Tibial nerve (tissue), 4 donors: ENCODE measurements at regions not wholly inside any gene's neighbourhood (a gene's known extent, or its start where the extent isn't known, plus 50 kb on each side); places are given as distances from the start of the nearest gene placed in this dataset.

Experiments
- DNase-seq, 2 donors: peaks; one replicate each; pipeline ENCODE4 v3.0.0-alpha.2; 2019; ENCODE audit warnings: low spot score in 2 of 2
- H3K27ac ChIP-seq, 4 donors: fragments of 200-600 bp; sonication (generic) in 3 of 4; one replicate each; pipeline ENCODE4 v1.5.1; 2017 to 2019; ENCODE audit warnings: mild to moderate bottlenecking in 1 of 4
- H3K27me3 ChIP-seq, 2 donors: fragments of 200-600 bp; sonication (generic) in 1 of 2; one replicate each; pipeline versions ENCODE4 v1.5.1 to v1.6.0; 2017 to 2019
- H3K36me3 ChIP-seq, 3 donors: fragments of 200-600 bp; sonication (generic); one replicate each; pipeline ENCODE4 v1.5.1; 2018 to 2019
- H3K4me1 ChIP-seq, 4 donors: fragments of 200-600 bp; sonication (generic) in 3 of 4; one replicate each; pipeline ENCODE4 v1.5.1; 2017 to 2019
- H3K4me3 ChIP-seq, 4 donors: fragments of 200-600 bp; sonication (generic) in 3 of 4; one replicate each; pipeline ENCODE4 v1.5.1; 2017 to 2019; ENCODE audit warnings: mild to moderate bottlenecking in 1 of 4, moderate library complexity in 1 of 4
- H3K9me3 ChIP-seq, 4 donors: fragments of 200-600 bp; sonication (generic) in 3 of 4; one replicate each; pipeline ENCODE4 v1.5.1; 2017 to 2019
- CTCF ChIP-seq, 5 experiments: fragments of 200-600 bp in 3 of 5; fragments of 450-650 bp in 2 of 5; sonication (generic) in 3 of 5; IDR thresholded peaks; one replicate each; pipeline ENCODE4 v1.5.1; 2016 to 2019; ENCODE audit warnings: antibody characterized with exemption in 5 of 5, mild to moderate bottlenecking in 3 of 5, moderate library complexity in 2 of 5
- EP300 ChIP-seq, 2 donors: sonication (generic); formaldehyde crosslinking; IDR thresholded peaks; one replicate each; pipeline ENCODE4 v1.6.1; 2017; ENCODE audit warnings: antibody characterized with exemption in 2 of 2, mild to moderate bottlenecking in 1 of 2
- POLR2A ChIP-seq, 2 donors: fragments of 450-650 bp; IDR thresholded peaks; one replicate each; pipeline ENCODE4 v1.6.1; 2017; ENCODE audit warnings: antibody characterized with exemption in 2 of 2, mild to moderate bottlenecking in 2 of 2, moderate library complexity in 2 of 2
- WGBS, 2 donors: methylation state at CpG; one replicate each; pipeline ENCODE4 v1.1.5; 2018; 5-methylcytosine and 5-hydroxymethylcytosine counted together

GRCh38 chr10:60522617-60523016 lies 132.9 kb upstream of the ANK3 start:
- no peak overlapping the region for H3K4me3 ChIP-seq
- peak overlapping the region in 3 of 4 donors; percentile 5 to 76 (median 44) for H3K27ac ChIP-seq
- 95 to 98% methylated on average over 2 of the region's 2 CpGs for WGBS, 2 donors
- H3K27me3 ChIP-seq = no peaks in the 10 kb centered on the region
- H3K4me1 ChIP-seq = peaks cover 0 to 10% (median 0%) of the 10 kb centered on the region in 4 donors
- no peaks in the 10 kb centered on the region for H3K9me3 ChIP-seq
- no peak for DNase-seq
- no peak for TF ChIP-seq POLR2A (IDR thresholded peaks at IDR 0.05)
- no peak for TF ChIP-seq CTCF (IDR thresholded peaks at IDR 0.05)
- TF ChIP-seq EP300 (IDR thresholded peaks at IDR 0.05) = no peak
- H3K36me3 ChIP-seq = no peaks in the 10 kb centered on the region

- Histone ChIP-seq H3K36me3 (no peaks in the 10 kb centered on the region), H3K27ac (peak overlapping the region in 3 of 4 donors; percentile 5 to 76 (median 44)), H3K9me3 (no peaks in the 10 kb centered on the region), H3K27me3 (no peaks in the 10 kb centered on the region), H3K4me1 (peaks cover 0 to 10% (median 0%) of the 10 kb centered on the region in 4 donors), H3K4me3 (no peak overlapping the region)
- no peak for TF ChIP-seq POLR2A (IDR thresholded peaks at IDR 0.05)
- TF ChIP-seq CTCF (IDR thresholded peaks at IDR 0.05) = no peak
- no peak for TF ChIP-seq EP300 (IDR thresholded peaks at IDR 0.05)
- 59 to 75% methylated on average over 3 of the region's 3 CpGs for WGBS, 2 donors
- DNase-seq = no peak
Observed at GRCh38 chr10:60521974-60522405, 132.3 kb upstream of the ANK3 start.

GRCh38 chr10:60518745-60519144 lies 129.1 kb upstream of the ANK3 start:
- no peaks in the 10 kb centered on the region for H3K9me3 ChIP-seq
- DNase-seq = no peak
- peaks cover 0 to 6% (median 2%) of the 10 kb centered on the region in 4 donors for H3K4me1 ChIP-seq
- no peak for TF ChIP-seq CTCF (IDR thresholded peaks at IDR 0.05)
- TF ChIP-seq EP300 (IDR thresholded peaks at IDR 0.05) = no peak
- no peak for TF ChIP-seq POLR2A (IDR thresholded peaks at IDR 0.05)
- H3K36me3 ChIP-seq = no peaks in the 10 kb centered on the region
- H3K27me3 ChIP-seq = no peaks in the 10 kb centered on the region
- peak overlapping the region in 3 of 4 donors; percentile 4 to 76 (median 18) for H3K27ac ChIP-seq
- WGBS, 2 donors = 83 to 89% methylated on average over 4 of the region's 4 CpGs
- H3K4me3 ChIP-seq = no peak overlapping the region

- peaks cover 0 to 6% (median 2%) of the 10 kb centered on the region in 4 donors for H3K4me1 ChIP-seq
- H3K9me3 ChIP-seq = no peaks in the 10 kb centered on the region
- 73 to 75% methylated on average over 3 of the region's 3 CpGs for WGBS, 2 donors
- no peaks in the 10 kb centered on the region for H3K36me3 ChIP-seq
- peak overlapping the region in 3 of 4 donors; percentile 4 to 76 (median 50) for H3K27ac ChIP-seq
- TF ChIP-seq POLR2A (IDR thresholded peaks at IDR 0.05) = no peak
- no peak for TF ChIP-seq CTCF (IDR thresholded peaks at IDR 0.05)
- TF ChIP-seq EP300 (IDR thresholded peaks at IDR 0.05) = no peak
- H3K27me3 ChIP-seq = no peaks in the 10 kb centered on the region
- H3K4me3 ChIP-seq = no peak overlapping the region
- no peak for DNase-seq
Observed at GRCh38 chr10:60517805-60518204, 128.1 kb upstream of the ANK3 start.

- no peaks in the 10 kb centered on the region for H3K27me3 ChIP-seq
- no peak for TF ChIP-seq EP300 (IDR thresholded peaks at IDR 0.05)
- TF ChIP-seq CTCF (IDR thresholded peaks at IDR 0.05) = no peak
- TF ChIP-seq POLR2A (IDR thresholded peaks at IDR 0.05) = no peak
Observed at GRCh38 chr10:60513281-60513680, 123.6 kb upstream of the ANK3 start.

More at GRCh38 chr10:60513281-60513680, 123.6 kb upstream of the ANK3 start:
- no peaks in the 10 kb centered on the region for H3K36me3 ChIP-seq
- DNase-seq = no peak
- peaks cover 0 to 14% (median 4%) of the 10 kb centered on the region in 4 donors for H3K4me1 ChIP-seq
- H3K9me3 ChIP-seq = no peaks in the 10 kb centered on the region
- peak overlapping the region in 1 of 4 donors; percentile 61 for H3K27ac ChIP-seq
- no peak overlapping the region for H3K4me3 ChIP-seq
